Natural killer cell (primary cell): ENCODE measurements at regions not wholly inside any gene's neighbourhood (a gene's known extent, or its start where the extent isn't known, plus 50 kb on each side); places are given as distances from the start of the nearest gene placed in this dataset.

Experiments used
- ATAC-seq, 3 donors: fragments of 150-1000 bp in 2 of 3; fragments of 200-7000 bp in 1 of 3; cut with Tn5 transposase; 1 replicate in 1 of 3; 2 replicates in 2 of 3; pipeline ENCODE4 v1.10.0; 2021; ENCODE audit warnings: mild to moderate bottlenecking in 2 of 3, moderate library complexity in 2 of 3
- DNase-seq, 2 donors: peaks; one replicate each; pipeline versions ENCODE4 v3.0.0 to v3.0.0-alpha.2; 2013 to 2021; ENCODE audit warnings: mixed read lengths in 1 of 2
- H3K27ac ChIP-seq: one replicate; pipeline ENCODE4 v1.5.1; 2013; ENCODE audit warnings: mild to moderate bottlenecking, low read length
- H3K27me3 ChIP-seq: one replicate; pipeline ENCODE4 v1.6.1; 2013; ENCODE audit warnings: low read length; ENCODE audit not compliant: control insufficient read depth, insufficient read depth
- H3K36me3 ChIP-seq: one replicate; pipeline ENCODE4 v1.6.1; 2013; ENCODE audit warnings: low read length; ENCODE audit not compliant: control insufficient read depth, insufficient read depth
- H3K4me1 ChIP-seq: one replicate; pipeline ENCODE4 v1.6.1; 2013; ENCODE audit warnings: low read length; ENCODE audit not compliant: control insufficient read depth, insufficient read depth
- H3K4me3 ChIP-seq: one replicate; pipeline ENCODE4 v1.5.1; 2013; ENCODE audit warnings: low read length
- H3K9me3 ChIP-seq: one replicate; pipeline ENCODE4 v1.6.1; 2013; ENCODE audit warnings: low read length; ENCODE audit not compliant: control insufficient read depth, insufficient read depth
- H3K27ac Mint-ChIP-seq, 2 donors: one replicate each; pipeline ENCODE4 v1.8.0; 2022; ENCODE audit warnings: mild to moderate bottlenecking in 2 of 2, mixed read lengths in 2 of 2, moderate library complexity in 1 of 2
- H3K27me3 Mint-ChIP-seq, 2 donors: one replicate each; pipeline ENCODE4 v1.8.0; 2022; ENCODE audit warnings: low read depth in 2 of 2, mixed read lengths in 2 of 2
- H3K36me3 Mint-ChIP-seq: one replicate; pipeline ENCODE4 v1.8.0; 2022; ENCODE audit warnings: mixed read lengths
- H3K4me1 Mint-ChIP-seq, 2 donors: one replicate each; pipeline ENCODE4 v1.8.0; 2022; ENCODE audit warnings: mixed read lengths in 2 of 2
- H3K4me3 Mint-ChIP-seq: one replicate; pipeline ENCODE4 v1.8.0; 2022; ENCODE audit warnings: mild to moderate bottlenecking, moderate library complexity, mixed read lengths
- H3K9me3 Mint-ChIP-seq, 2 donors: one replicate each; pipeline ENCODE4 v1.8.0; 2022; ENCODE audit warnings: mixed read lengths in 2 of 2
- WGBS: methylation state at CpG from one replicate; pipeline ENCODE4 v1.1.7; 2013; ENCODE audit warnings: missing lambda C conversion rate; ENCODE audit not compliant: insufficient coverage; 5-methylcytosine and 5-hydroxymethylcytosine counted together
- intact Hi-C: fragments of 100-400 bp; cut with micrococcal nuclease; formaldehyde crosslinking; loops from one replicate; pipeline ENCODE4 v1.14.2; 2022
- TF ChIP-seq, protein P1 (sequence below): fragments of 200-600 bp; IDR thresholded peaks from one replicate; pipeline ENCODE4 v1.8.0; 2022; ENCODE audit warnings: antibody characterized with exemption

DNA sequence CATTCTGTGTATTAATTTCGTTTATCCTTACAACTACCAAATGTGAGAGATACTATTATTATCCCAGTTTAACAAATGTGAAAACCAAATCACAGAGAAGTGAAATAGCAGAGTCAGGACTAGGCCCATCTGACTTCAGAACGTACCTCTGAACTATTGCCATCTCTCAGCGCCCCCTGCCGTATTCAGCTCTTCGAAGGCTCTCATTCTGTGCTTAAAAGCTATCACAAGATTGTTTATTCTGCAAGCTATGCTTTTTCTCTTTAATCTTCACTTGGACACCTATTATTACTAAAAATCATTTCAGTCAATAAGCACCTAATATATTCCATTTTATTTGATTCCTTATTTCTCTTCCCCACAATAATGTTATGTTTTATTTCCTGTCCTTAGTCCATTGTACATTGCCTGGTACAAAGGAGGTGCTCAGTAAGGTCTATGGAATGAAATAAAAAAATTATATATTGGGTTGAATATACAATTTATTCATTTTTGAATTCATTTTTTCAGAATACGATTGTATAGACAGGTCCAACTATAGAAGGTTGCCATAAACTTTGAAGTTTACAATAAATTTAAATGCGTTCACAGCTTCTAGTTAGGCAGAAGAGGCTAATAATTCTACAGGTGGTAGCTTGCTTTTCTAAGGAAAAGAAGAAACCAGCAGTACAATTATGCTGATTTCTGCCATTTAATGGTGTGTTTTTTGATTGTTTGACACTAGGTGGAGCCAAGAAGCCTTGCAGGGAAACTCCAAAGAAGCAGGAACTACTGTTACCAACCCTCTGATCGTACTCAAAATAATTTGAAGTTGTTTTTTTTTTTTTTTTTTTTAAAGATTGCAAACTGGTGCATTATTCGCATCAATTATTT, 202.2 kb upstream of the DMRTA1 start:
- intact Hi-C loops: loop anchor here (5.0 kb wide), 1 partner anchor 432 kb away; no protein-coding TSS in a partner anchor

DNA sequence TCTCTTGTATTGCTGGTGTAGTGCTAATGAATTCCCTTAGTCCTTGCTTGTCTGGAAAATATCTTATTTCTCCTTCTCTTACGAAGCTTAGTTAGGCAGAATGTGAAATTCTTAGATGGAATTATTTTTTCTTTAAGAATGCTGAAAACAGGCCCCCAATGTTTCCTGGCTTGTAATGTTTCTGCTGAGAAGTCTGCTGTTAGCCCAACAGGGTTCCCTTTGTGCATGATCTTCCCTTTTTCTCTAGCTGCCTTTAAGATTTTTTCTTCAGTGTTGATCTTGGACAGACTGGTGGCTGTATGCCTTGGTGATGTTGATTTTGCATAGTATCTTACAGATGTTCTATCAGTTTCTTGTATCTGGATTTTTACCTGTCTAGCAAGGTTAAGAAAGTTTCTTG, 191.3 kb upstream of the DMRTA1 start:
- intact Hi-C loops: no loop called here
- no peak overlapping the region for H3K27ac ChIP-seq
- DNase-seq: no peak
- peaks cover 11% of the 10 kb centered on the region for H3K36me3 Mint-ChIP-seq
- H3K4me3 ChIP-seq: no peak overlapping the region
- no peaks in the 10 kb centered on the region for H3K4me1 ChIP-seq
- H3K27me3 Mint-ChIP-seq: no peaks in the 10 kb centered on the region
- WGBS: no CpG with 5 or more reads among the region's 1 CpG
- H3K27me3 ChIP-seq: no peaks in the 10 kb centered on the region
- TF ChIP-seq, protein P1, sequence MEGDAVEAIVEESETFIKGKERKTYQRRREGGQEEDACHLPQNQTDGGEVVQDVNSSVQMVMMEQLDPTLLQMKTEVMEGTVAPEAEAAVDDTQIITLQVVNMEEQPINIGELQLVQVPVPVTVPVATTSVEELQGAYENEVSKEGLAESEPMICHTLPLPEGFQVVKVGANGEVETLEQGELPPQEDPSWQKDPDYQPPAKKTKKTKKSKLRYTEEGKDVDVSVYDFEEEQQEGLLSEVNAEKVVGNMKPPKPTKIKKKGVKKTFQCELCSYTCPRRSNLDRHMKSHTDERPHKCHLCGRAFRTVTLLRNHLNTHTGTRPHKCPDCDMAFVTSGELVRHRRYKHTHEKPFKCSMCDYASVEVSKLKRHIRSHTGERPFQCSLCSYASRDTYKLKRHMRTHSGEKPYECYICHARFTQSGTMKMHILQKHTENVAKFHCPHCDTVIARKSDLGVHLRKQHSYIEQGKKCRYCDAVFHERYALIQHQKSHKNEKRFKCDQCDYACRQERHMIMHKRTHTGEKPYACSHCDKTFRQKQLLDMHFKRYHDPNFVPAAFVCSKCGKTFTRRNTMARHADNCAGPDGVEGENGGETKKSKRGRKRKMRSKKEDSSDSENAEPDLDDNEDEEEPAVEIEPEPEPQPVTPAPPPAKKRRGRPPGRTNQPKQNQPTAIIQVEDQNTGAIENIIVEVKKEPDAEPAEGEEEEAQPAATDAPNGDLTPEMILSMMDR: no peak
- ATAC-seq: no peak
- H3K4me1 Mint-ChIP-seq: no peaks in the 10 kb centered on the region
- H3K27ac Mint-ChIP-seq: no peak overlapping the region
- H3K9me3 Mint-ChIP-seq: peaks cover 8 to 11% of the 10 kb centered on the region in 2 donors
- H3K36me3 ChIP-seq: no peaks in the 10 kb centered on the region
- H3K9me3 ChIP-seq: peaks cover 11% of the 10 kb centered on the region
- no peak overlapping the region for H3K4me3 Mint-ChIP-seq

More for the DNA sequence above, 202.2 kb upstream of the DMRTA1 start:
- H3K27ac ChIP-seq: no peak overlapping the region
- no peaks in the 10 kb centered on the region for H3K36me3 ChIP-seq
- Mint-ChIP-seq H3K4me1 (no peaks in the 10 kb centered on the region), H3K9me3 (no peaks in the 10 kb centered on the region), H3K36me3 (no peaks in the 10 kb centered on the region), H3K4me3 (no peak overlapping the region), H3K27me3 (peaks cover 0 to 5% of the 10 kb centered on the region in 2 donors), H3K27ac (no peak overlapping the region)
- WGBS: 45% methylated on average over 7 of the region's 9 CpGs
- no peak overlapping the region for H3K4me3 ChIP-seq
- no peaks in the 10 kb centered on the region for H3K9me3 ChIP-seq
- TF ChIP-seq, protein P1: no peak
- no peaks in the 10 kb centered on the region for H3K27me3 ChIP-seq
- H3K4me1 ChIP-seq: no peaks in the 10 kb centered on the region
- ATAC-seq (no peak), DNase-seq (peak in 1 of 2 donors; percentile 57)

DNA sequence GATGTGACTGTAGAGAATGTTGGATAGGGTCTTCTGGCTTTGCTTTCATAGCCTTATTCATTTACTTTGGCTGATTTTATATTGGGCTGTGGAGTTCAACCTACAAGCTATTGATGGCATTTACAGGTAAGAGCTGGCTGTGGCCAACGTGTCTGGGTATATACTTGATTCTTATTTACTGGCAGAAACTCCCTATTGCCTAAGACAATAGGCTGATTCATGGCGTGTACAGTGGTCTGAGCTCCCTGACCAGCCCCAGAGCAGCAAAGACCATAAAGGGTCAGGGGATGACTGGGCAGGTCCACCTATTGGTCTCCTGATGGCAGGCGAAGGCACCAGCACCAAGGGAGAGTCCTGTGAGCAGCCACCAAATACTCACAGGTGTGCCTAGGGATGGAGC, 190.2 kb upstream of the DMRTA1 start:
- H3K27me3 ChIP-seq: no peaks in the 10 kb centered on the region
- H3K36me3 Mint-ChIP-seq: peaks cover 11% of the 10 kb centered on the region

More for the DNA sequence above, 190.2 kb upstream of the DMRTA1 start:
- no peak overlapping the region for H3K4me3 ChIP-seq
- H3K27ac ChIP-seq: no peak overlapping the region
- peaks cover 3% of the 10 kb centered on the region for H3K9me3 ChIP-seq
- 79% methylated on average over 3 of the region's 3 CpGs for WGBS
- Mint-ChIP-seq H3K27ac (no peak overlapping the region), H3K4me3 (no peak overlapping the region), H3K27me3 (no peaks in the 10 kb centered on the region), H3K9me3 (peaks cover 8 to 11% of the 10 kb centered on the region in 2 donors), H3K4me1 (no peaks in the 10 kb centered on the region)
- no peak for DNase-seq
- no peaks in the 10 kb centered on the region for H3K36me3 ChIP-seq
- TF ChIP-seq, protein P1: no peak
- no peaks in the 10 kb centered on the region for H3K4me1 ChIP-seq
- intact Hi-C loops: no loop called here
- ATAC-seq: no peak
